ENCODE measurements at regions not wholly inside any gene's neighbourhood (a gene's known extent, or its start where the extent isn't known, plus 50 kb on each side); places are given as distances from the start of the nearest gene placed in this dataset.
"Not testable (repeated sequence)": the region's sequence is repeated elsewhere in the genome, so short reads cannot be mapped to it uniquely, and the experiment has no call there.

DNA sequence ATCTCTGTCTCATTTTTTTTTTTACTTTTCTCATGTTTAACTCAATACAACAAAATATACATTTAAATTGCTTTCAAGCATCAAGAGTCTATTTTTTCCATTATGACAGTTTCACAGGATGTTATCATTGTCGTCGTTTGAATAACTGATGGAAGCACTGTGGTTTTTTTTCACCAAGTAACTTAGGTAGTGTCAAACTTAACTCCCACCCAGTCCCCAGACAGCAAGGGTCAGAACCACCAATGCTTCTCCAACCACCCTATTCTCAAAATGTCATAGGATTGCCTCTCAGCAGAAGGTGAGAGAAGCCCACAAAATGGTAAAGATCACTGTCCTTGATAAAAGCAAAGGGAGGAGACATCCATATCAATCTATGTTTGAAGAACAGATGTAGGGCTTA is 339.4 kb downstream of the SFMBT2 start:
- no peak overlapping the region for H3K4me3 ChIP-seq (ENCODE audit: low read depth, low read length)
- no peak for DNase-seq (ENCODE audit: low read depth)
- TF ChIP-seq, protein P1, sequence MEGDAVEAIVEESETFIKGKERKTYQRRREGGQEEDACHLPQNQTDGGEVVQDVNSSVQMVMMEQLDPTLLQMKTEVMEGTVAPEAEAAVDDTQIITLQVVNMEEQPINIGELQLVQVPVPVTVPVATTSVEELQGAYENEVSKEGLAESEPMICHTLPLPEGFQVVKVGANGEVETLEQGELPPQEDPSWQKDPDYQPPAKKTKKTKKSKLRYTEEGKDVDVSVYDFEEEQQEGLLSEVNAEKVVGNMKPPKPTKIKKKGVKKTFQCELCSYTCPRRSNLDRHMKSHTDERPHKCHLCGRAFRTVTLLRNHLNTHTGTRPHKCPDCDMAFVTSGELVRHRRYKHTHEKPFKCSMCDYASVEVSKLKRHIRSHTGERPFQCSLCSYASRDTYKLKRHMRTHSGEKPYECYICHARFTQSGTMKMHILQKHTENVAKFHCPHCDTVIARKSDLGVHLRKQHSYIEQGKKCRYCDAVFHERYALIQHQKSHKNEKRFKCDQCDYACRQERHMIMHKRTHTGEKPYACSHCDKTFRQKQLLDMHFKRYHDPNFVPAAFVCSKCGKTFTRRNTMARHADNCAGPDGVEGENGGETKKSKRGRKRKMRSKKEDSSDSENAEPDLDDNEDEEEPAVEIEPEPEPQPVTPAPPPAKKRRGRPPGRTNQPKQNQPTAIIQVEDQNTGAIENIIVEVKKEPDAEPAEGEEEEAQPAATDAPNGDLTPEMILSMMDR (IDR thresholded peaks at IDR 0.05; ENCODE audit: low read depth, low read length, missing control alignments): no peak

- H3K4me3 ChIP-seq (ENCODE audit: low read depth, low read length): no peak overlapping the region
- DNase-seq (ENCODE audit: low read depth): no peak
Measured at GRCh38 chr10:7070950-7071349, 339.9 kb downstream of the SFMBT2 start.

DNA sequence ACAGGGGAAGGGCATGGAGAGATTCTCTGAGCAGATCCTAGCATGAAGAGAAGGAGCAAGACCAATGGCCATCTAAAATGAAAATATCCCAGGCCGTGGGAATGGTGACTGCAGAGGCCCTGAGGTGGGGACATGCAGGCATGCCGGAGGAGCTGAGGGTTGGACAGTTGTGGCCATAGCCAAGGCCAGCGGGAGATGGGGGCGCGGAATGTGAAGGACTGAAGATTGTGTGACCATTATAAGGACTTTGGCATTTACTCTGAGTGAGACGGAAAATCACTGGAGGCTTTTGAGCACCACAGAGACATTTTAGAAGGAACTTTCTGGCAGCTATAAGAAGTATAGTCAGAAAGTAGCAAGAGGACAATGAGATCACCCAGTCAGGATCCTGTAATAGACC is 341.1 kb downstream of the SFMBT2 start:
- TF ChIP-seq, protein P1 (IDR thresholded peaks at IDR 0.05; ENCODE audit: low read depth, low read length, missing control alignments): no peak
- no peak overlapping the region for H3K4me3 ChIP-seq (ENCODE audit: low read depth, low read length)
- no peak for DNase-seq (ENCODE audit: low read depth)

More at GRCh38 chr10:7070950-7071349, 339.9 kb downstream of the SFMBT2 start:
- TF ChIP-seq, protein P1 (IDR thresholded peaks at IDR 0.05; ENCODE audit: low read depth, low read length, missing control alignments): no peak

GRCh38 chr10:7056216-7056615 is 354.6 kb downstream of the SFMBT2 start:
- DNase-seq (ENCODE audit: low read depth): no peak
- TF ChIP-seq, protein P1 (IDR thresholded peaks at IDR 0.05; ENCODE audit: low read depth, low read length, missing control alignments): no peak
- H3K4me3 ChIP-seq (ENCODE audit: low read depth, low read length): no peak overlapping the region

DNA sequence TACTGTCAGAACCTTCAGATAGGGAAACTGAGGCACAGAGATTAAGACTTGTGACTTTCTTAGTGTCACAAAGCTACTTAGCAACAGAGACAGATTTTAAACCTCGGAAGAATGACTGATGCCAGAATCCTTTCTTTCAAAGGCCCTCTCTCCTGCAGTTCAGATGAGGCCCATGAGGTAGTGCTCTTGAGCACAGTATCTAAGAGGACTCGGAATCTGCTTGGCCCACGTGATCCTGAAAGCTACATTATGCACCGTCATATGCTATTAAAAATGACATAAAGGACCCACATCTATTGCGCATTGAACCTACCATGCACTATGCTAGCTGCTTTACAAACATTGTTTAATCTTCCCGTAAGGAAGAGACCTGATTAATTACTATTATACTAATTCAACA is 355.9 kb downstream of the SFMBT2 start:
- TF ChIP-seq, protein P1 (IDR thresholded peaks at IDR 0.05; ENCODE audit: low read depth, low read length, missing control alignments): peak; percentile 50
- H3K4me3 ChIP-seq (ENCODE audit: low read depth, low read length): no peak overlapping the region
- no peak for DNase-seq (ENCODE audit: low read depth)

GRCh38 chr10:7053195-7053594 is 357.6 kb downstream of the SFMBT2 start:
- TF ChIP-seq, protein P1 (IDR thresholded peaks at IDR 0.05; ENCODE audit: low read depth, low read length, missing control alignments): no peak
- no peak overlapping the region for H3K4me3 ChIP-seq (ENCODE audit: low read depth, low read length)
- no peak for DNase-seq (ENCODE audit: low read depth)

DNA sequence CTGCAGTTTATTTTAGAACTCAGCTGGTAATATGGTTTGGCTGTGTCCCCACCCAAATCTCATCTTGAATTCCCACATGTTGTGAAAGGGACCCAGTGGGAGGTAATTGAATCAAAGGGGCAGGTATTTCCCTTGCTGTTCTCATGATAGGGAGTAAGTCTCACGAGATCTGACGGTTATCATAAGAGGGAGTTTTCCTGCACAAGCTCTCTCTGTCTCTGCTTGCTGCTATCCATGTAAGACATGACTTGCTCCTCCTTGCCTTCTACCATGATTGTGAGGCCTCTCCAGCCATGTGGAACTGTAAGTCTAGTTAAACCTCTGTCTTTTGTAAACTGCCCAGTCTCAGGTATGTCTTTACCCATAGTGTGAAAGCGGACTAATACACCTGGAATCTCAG is 360.8 kb downstream of the SFMBT2 start:
- not testable (repeated sequence) for H3K4me3 ChIP-seq (ENCODE audit: low read depth, low read length); DNase-seq (ENCODE audit: low read depth)

- H3K4me3 ChIP-seq (ENCODE audit: low read depth, low read length): no peak overlapping the region
- DNase-seq (ENCODE audit: low read depth): no peak
- TF ChIP-seq, protein P1 (IDR thresholded peaks at IDR 0.05; ENCODE audit: low read depth, low read length, missing control alignments): no peak
Measured at GRCh38 chr10:7048061-7048460, 362.8 kb downstream of the SFMBT2 start.

All from GM12864 (cell line).